ENCODE measurements at regions not wholly inside any gene's neighbourhood (a gene's known extent, or its start where the extent isn't known, plus 50 kb on each side); places are given as distances from the start of the nearest gene placed in this dataset.

DNA sequence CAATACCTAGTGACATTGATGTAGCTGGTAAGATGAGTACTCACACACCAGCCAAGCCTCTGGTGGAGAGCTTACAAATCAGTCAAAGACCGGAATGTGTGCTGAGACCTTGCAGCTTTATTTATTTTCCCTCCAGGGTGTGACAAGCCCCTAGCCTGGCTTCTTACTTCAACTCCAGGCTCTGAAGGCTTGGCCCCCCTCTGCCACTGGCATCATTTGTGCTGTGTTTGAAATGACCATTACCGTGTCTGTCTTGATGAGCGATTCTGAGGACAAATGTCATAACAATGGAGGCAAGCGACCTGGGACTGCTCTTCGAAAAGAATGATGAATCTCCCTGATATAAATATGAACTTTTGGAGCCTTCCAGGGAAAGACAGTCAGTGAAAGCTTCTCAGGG is 749.9 kb upstream of the HS6ST1 start:
- Histone ChIP-seq H3K27me3 (ENCODE audit: control insufficient read depth, insufficient read depth, low read length) (no peaks in the 10 kb centered on the region), H3K9ac (ENCODE audit: low read length) (no peak overlapping the region), H3K36me3 (ENCODE audit: control insufficient read depth, insufficient read depth, low read length) (no peaks in the 10 kb centered on the region), H3K9me3 (ENCODE audit: control insufficient read depth, insufficient read depth, low read depth, low read length) (no peaks in the 10 kb centered on the region), H3K4me1 (ENCODE audit: control insufficient read depth, insufficient read depth, low read length) (no peaks in the 10 kb centered on the region), H3K4me3 (ENCODE audit: low read depth, low read length) (no peak overlapping the region), H3K27ac (ENCODE audit: low read depth, low read length) (no peak overlapping the region)

DNA sequence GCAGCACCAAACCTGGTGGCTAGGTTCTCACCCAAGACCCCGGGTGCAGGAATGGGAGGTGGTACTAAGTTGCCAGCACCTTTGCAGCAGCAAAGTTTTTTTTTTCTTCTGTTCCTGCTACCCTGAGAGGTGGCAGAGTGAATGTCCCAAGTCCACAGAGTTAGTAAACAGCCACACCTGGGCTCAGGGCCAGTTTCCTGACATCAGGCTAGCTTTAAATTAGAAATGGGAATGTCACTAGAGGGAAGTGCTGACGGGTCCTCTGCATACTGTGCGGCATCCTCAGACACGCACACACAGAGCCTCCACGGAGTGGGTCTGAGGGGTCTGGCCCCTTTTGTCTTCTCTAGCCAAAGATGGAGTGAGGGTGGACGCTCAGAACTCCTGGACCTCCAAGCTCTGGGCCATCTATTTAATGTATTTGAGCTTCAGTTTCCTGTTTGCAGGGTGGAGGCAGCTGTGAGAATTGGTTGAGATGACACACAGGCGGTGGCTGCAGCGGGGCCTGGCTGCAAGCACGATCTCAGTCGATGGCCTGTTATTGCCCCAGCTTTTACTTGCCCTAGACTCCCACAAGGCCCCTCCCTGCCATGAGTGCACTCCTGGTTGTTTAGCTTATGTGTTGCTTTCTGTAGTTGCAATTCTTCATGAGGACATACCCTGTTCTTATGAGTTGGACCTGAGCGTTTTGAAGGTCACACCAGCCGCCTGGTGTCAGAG is 751.4 kb upstream of the HS6ST1 start:
- Histone ChIP-seq H3K4me3 (ENCODE audit: low read depth, low read length) (no peak overlapping the region), H3K4me1 (ENCODE audit: control insufficient read depth, insufficient read depth, low read length) (no peaks in the 10 kb centered on the region), H3K27me3 (ENCODE audit: control insufficient read depth, insufficient read depth, low read length) (no peaks in the 10 kb centered on the region), H3K27ac (ENCODE audit: low read depth, low read length) (no peak overlapping the region), H3K9ac (ENCODE audit: low read length) (no peak overlapping the region), H3K9me3 (ENCODE audit: control insufficient read depth, insufficient read depth, low read depth, low read length) (no peaks in the 10 kb centered on the region), H3K36me3 (ENCODE audit: control insufficient read depth, insufficient read depth, low read length) (no peaks in the 10 kb centered on the region)

- Histone ChIP-seq H3K27ac (ENCODE audit: low read depth, low read length) (no peak overlapping the region), H3K4me1 (ENCODE audit: control insufficient read depth, insufficient read depth, low read length) (no peaks in the 10 kb centered on the region), H3K27me3 (ENCODE audit: control insufficient read depth, insufficient read depth, low read length) (no peaks in the 10 kb centered on the region), H3K9ac (ENCODE audit: low read length) (no peak overlapping the region), H3K36me3 (ENCODE audit: control insufficient read depth, insufficient read depth, low read length) (no peaks in the 10 kb centered on the region), H3K4me3 (ENCODE audit: low read depth, low read length) (no peak overlapping the region), H3K9me3 (ENCODE audit: control insufficient read depth, insufficient read depth, low read depth, low read length) (no peaks in the 10 kb centered on the region)
Observed at GRCh38 chr2:129070663-129071062, 752.0 kb upstream of the HS6ST1 start.

DNA sequence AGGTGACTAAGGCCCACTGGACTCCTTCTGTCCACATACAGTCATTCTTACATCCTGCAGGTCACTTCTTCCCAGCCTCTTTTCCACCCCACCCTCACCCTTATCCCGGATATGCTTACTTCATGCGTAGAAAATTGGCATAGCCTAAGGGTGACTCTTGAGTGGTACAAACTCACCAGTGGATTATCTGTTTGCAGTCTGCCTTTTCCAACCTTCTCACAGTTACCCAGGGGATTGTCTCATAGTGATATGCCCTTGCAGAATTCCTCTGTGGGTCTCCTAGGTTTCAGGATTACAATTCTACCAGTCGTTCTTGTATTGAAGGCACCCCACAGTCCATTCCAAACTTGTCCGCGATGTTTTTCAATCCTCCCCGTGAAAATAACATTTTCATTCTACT is 752.9 kb upstream of the HS6ST1 start:
- no peak overlapping the region for H3K27ac ChIP-seq (ENCODE audit: low read depth, low read length)
- no peaks in the 10 kb centered on the region for H3K4me1 ChIP-seq (ENCODE audit: control insufficient read depth, insufficient read depth, low read length)
- no peak overlapping the region for H3K4me3 ChIP-seq (ENCODE audit: low read depth, low read length)
- no peaks in the 10 kb centered on the region for H3K27me3 ChIP-seq (ENCODE audit: control insufficient read depth, insufficient read depth, low read length)
- no peaks in the 10 kb centered on the region for H3K9me3 ChIP-seq (ENCODE audit: control insufficient read depth, insufficient read depth, low read depth, low read length)
- H3K36me3 ChIP-seq (ENCODE audit: control insufficient read depth, insufficient read depth, low read length), result no peaks in the 10 kb centered on the region
- H3K9ac ChIP-seq (ENCODE audit: low read length), result no peak overlapping the region

GRCh38 chr2:129074298-129074920 is 755.7 kb upstream of the HS6ST1 start:
- Histone ChIP-seq H3K9me3 (ENCODE audit: control insufficient read depth, insufficient read depth, low read depth, low read length) (no peaks in the 10 kb centered on the region), H3K36me3 (ENCODE audit: control insufficient read depth, insufficient read depth, low read length) (no peaks in the 10 kb centered on the region), H3K4me1 (ENCODE audit: control insufficient read depth, insufficient read depth, low read length) (0 out of 2 replicates have a peak, but pooled peaks cover 5% of the 10 kb centered on the region), H3K9ac (ENCODE audit: low read length) (no peak overlapping the region), H3K27me3 (ENCODE audit: control insufficient read depth, insufficient read depth, low read length) (no peaks in the 10 kb centered on the region), H3K4me3 (ENCODE audit: low read depth, low read length) (no peak overlapping the region), H3K27ac (ENCODE audit: low read depth, low read length) (no peak overlapping the region)

DNA sequence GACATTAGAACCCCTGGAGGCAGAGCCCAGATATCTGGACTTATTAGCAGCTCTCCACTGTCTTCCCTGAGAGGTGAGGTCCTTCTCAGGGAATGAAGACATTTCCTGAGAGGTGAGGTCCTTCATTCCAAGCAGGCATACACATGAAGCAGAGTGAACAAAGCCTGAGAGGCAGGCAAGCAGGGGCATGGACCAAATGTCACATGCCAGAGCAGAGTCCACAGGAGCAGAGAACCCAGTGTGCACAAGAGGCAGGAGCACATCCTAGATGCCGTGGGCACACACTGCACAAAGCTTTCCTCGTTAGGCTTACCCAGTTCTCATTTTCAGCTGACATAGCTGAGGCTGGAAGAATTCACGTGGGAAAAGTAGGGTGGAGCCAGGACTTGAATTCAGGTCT is 759.9 kb upstream of the HS6ST1 start:
- no peaks in the 10 kb centered on the region for H3K36me3 ChIP-seq (ENCODE audit: control insufficient read depth, insufficient read depth, low read length)
- no peaks in the 10 kb centered on the region for H3K9me3 ChIP-seq (ENCODE audit: control insufficient read depth, insufficient read depth, low read depth, low read length)
- H3K27me3 ChIP-seq (ENCODE audit: control insufficient read depth, insufficient read depth, low read length), result no peaks in the 10 kb centered on the region
- no peak overlapping the region for H3K4me3 ChIP-seq (ENCODE audit: low read depth, low read length)
- 0 out of 2 replicates have a peak, but pooled peaks cover 5% of the 10 kb centered on the region for H3K4me1 ChIP-seq (ENCODE audit: control insufficient read depth, insufficient read depth, low read length)
- H3K9ac ChIP-seq (ENCODE audit: low read length), result no peak overlapping the region
- H3K27ac ChIP-seq (ENCODE audit: low read depth, low read length), result no peak overlapping the region

DNA sequence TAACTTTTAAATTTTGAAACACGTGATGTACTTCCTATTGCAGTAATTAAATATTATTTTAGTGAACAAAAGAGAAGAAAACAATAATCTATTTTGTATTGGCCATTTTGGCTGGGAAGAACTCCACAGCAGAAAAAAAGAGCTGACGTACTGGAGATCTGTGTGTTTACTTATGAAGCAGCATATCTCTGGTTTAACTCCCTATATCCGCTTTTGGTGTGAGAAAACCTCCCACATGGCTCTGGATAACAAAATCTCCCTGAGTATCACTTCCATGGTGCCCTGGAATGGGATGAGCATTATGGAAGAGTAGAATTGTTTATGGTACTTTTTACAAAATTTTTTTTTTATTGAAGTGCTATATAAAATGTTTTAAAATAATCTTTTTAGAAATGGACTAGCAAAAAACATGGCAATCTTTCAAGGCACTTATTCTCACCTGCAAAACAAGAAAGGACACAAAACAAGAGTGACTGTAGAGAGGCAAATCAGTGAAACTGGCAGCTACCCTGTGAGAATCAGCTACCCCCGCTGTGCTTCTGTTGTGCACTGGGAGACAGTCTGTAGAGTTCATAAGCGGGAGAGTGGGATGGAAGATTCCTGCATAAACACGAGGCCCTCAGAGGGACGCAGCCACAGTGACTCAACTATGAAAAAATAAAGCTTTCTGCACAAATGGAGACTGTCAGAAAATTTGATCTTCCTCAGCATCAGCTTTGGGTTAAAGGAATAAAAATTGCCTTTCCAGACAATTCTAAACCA is 762.2 kb upstream of the HS6ST1 start:
- Histone ChIP-seq H3K4me1 (ENCODE audit: control insufficient read depth, insufficient read depth, low read length) (0 out of 2 replicates have a peak, but pooled peaks cover 5% of the 10 kb centered on the region), H3K27me3 (ENCODE audit: control insufficient read depth, insufficient read depth, low read length) (no peaks in the 10 kb centered on the region), H3K9me3 (ENCODE audit: control insufficient read depth, insufficient read depth, low read depth, low read length) (no peaks in the 10 kb centered on the region), H3K4me3 (ENCODE audit: low read depth, low read length) (no peak overlapping the region), H3K9ac (ENCODE audit: low read length) (no peak overlapping the region), H3K36me3 (ENCODE audit: control insufficient read depth, insufficient read depth, low read length) (no peaks in the 10 kb centered on the region), H3K27ac (ENCODE audit: low read depth, low read length) (no peak overlapping the region)

GRCh38 chr2:129085386-129085785 is 766.7 kb upstream of the HS6ST1 start:
- Histone ChIP-seq H3K27me3 (ENCODE audit: control insufficient read depth, insufficient read depth, low read length) (no peaks in the 10 kb centered on the region), H3K9me3 (ENCODE audit: control insufficient read depth, insufficient read depth, low read depth, low read length) (no peaks in the 10 kb centered on the region), H3K9ac (ENCODE audit: low read length) (no peak overlapping the region), H3K4me1 (ENCODE audit: control insufficient read depth, insufficient read depth, low read length) (no peaks in the 10 kb centered on the region), H3K4me3 (ENCODE audit: low read depth, low read length) (no peak overlapping the region), H3K36me3 (ENCODE audit: control insufficient read depth, insufficient read depth, low read length) (no peaks in the 10 kb centered on the region), H3K27ac (ENCODE audit: low read depth, low read length) (no peak overlapping the region)

DNA sequence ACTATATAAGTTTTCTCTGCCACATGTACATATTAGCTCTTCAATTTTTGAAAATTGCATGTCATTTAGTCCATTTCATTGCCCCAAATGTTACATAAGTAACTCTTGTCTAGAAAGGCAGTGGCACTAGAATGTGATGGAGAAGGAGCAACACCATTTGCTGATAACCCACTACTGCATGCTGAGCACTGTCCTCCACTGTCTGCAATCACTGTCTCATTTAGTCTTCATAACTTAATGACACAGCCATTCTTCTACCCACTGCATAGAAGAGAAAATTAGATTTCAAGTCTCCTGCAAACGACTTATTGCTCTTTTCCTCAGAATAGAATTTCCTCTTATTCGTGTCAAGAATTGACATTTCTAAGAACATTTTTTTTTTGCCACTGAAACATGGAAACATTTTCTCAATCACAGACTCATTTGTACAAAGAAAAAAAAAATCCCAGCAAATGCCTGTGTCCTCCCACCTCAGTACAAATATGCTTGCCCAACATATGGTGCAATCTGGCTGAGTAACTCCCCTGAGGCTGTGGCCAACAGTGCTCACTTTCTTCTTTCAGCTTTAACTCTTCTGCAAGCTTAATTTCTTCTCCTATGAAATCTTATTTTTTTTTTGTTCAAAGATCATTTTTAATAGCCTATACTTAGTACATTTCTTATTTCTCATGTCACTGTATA is 768.6 kb upstream of the HS6ST1 start:
- no peaks in the 10 kb centered on the region for H3K27me3 ChIP-seq (ENCODE audit: control insufficient read depth, insufficient read depth, low read length)
- no peak overlapping the region for H3K27ac ChIP-seq (ENCODE audit: low read depth, low read length)
- no peak overlapping the region for H3K4me3 ChIP-seq (ENCODE audit: low read depth, low read length)
- no peaks in the 10 kb centered on the region for H3K36me3 ChIP-seq (ENCODE audit: control insufficient read depth, insufficient read depth, low read length)
- H3K4me1 ChIP-seq (ENCODE audit: control insufficient read depth, insufficient read depth, low read length), result no peaks in the 10 kb centered on the region
- no peaks in the 10 kb centered on the region for H3K9me3 ChIP-seq (ENCODE audit: control insufficient read depth, insufficient read depth, low read depth, low read length)
- H3K9ac ChIP-seq (ENCODE audit: low read length), result no peak overlapping the region

GRCh38 chr2:129091620-129092019 is 773.0 kb upstream of the HS6ST1 start:
- Histone ChIP-seq H3K27me3 (ENCODE audit: control insufficient read depth, insufficient read depth, low read length) (no peaks in the 10 kb centered on the region), H3K4me3 (ENCODE audit: low read depth, low read length) (no peak overlapping the region), H3K27ac (ENCODE audit: low read depth, low read length) (no peak overlapping the region), H3K9me3 (ENCODE audit: control insufficient read depth, insufficient read depth, low read depth, low read length) (no peaks in the 10 kb centered on the region), H3K9ac (ENCODE audit: low read length) (no peak overlapping the region), H3K36me3 (ENCODE audit: control insufficient read depth, insufficient read depth, low read length) (no peaks in the 10 kb centered on the region), H3K4me1 (ENCODE audit: control insufficient read depth, insufficient read depth, low read length) (no peaks in the 10 kb centered on the region)

- no peaks in the 10 kb centered on the region for H3K27me3 ChIP-seq (ENCODE audit: control insufficient read depth, insufficient read depth, low read length)
- no peak overlapping the region for H3K9ac ChIP-seq (ENCODE audit: low read length)
- H3K4me1 ChIP-seq (ENCODE audit: control insufficient read depth, insufficient read depth, low read length), result no peaks in the 10 kb centered on the region
- no peaks in the 10 kb centered on the region for H3K9me3 ChIP-seq (ENCODE audit: control insufficient read depth, insufficient read depth, low read depth, low read length)
- H3K36me3 ChIP-seq (ENCODE audit: control insufficient read depth, insufficient read depth, low read length), result no peaks in the 10 kb centered on the region
- no peak overlapping the region for H3K27ac ChIP-seq (ENCODE audit: low read depth, low read length)
- H3K4me3 ChIP-seq (ENCODE audit: low read depth, low read length), result no peak overlapping the region
Observed at GRCh38 chr2:129092956-129093355, 774.3 kb upstream of the HS6ST1 start.
